ENCODE measurements at regions not wholly inside any gene's neighbourhood (a gene's known extent, or its start where the extent isn't known, plus 50 kb on each side); places are given as distances from the start of the nearest gene placed in this dataset.
A peak's percentile ranks its signal among the peaks of the same experiment; 100 is the strongest.

GRCh38 chr4:116603096-116603495 is 482.3 kb downstream of the TRAM1L1 start:
- Histone ChIP-seq H3K4me3 (no peak overlapping the region), H3K9me3 (no peaks in the 10 kb centered on the region), H3K36me3 (no peaks in the 10 kb centered on the region), H3K4me1 (no peaks in the 10 kb centered on the region), H3K27ac (no peak overlapping the region), H3K27me3 (no peaks in the 10 kb centered on the region)
- intact Hi-C loops (cut with DNase I; ENCODE audit: low total_unique reads) = no loop called here
- TF ChIP-seq POLR2A (IDR thresholded peaks at IDR 0.05) (no peak), CTCF (IDR thresholded peaks at IDR 0.05) (no peak)
- no peak for DNase-seq

GRCh38 chr4:116599859-116600258 is 485.5 kb downstream of the TRAM1L1 start:
- H3K27ac ChIP-seq = no peak overlapping the region
- no peaks in the 10 kb centered on the region for H3K4me1 ChIP-seq
- no peaks in the 10 kb centered on the region for H3K9me3 ChIP-seq
- H3K36me3 ChIP-seq = no peaks in the 10 kb centered on the region
- intact Hi-C loops (cut with DNase I; ENCODE audit: low total_unique reads) = no loop called here
- TF ChIP-seq CTCF (IDR thresholded peaks at IDR 0.05) = no peak
- no peak for TF ChIP-seq POLR2A (IDR thresholded peaks at IDR 0.05)
- H3K4me3 ChIP-seq = no peak overlapping the region
- no peak for DNase-seq
- H3K27me3 ChIP-seq = no peaks in the 10 kb centered on the region

- H3K27me3 ChIP-seq = no peaks in the 10 kb centered on the region
- no peak overlapping the region for H3K4me3 ChIP-seq
- H3K9me3 ChIP-seq = no peaks in the 10 kb centered on the region
- TF ChIP-seq CTCF (IDR thresholded peaks at IDR 0.05) (no peak), POLR2A (IDR thresholded peaks at IDR 0.05) (no peak)
- no peak overlapping the region for H3K27ac ChIP-seq
- peak in 1 of 2 donors; percentile 10 for DNase-seq
- no peaks in the 10 kb centered on the region for H3K36me3 ChIP-seq
- intact Hi-C loops (cut with DNase I; ENCODE audit: low total_unique reads) = no loop called here
- no peaks in the 10 kb centered on the region for H3K4me1 ChIP-seq
Measured at GRCh38 chr4:116598980-116599789, 486.2 kb downstream of the TRAM1L1 start.

GRCh38 chr4:116598155-116598979 is 487.0 kb downstream of the TRAM1L1 start:
- TF ChIP-seq CTCF (IDR thresholded peaks at IDR 0.05) (no peak), POLR2A (IDR thresholded peaks at IDR 0.05) (no peak)
- Histone ChIP-seq H3K27ac (no peak overlapping the region), H3K4me3 (no peak overlapping the region), H3K36me3 (no peaks in the 10 kb centered on the region), H3K9me3 (no peaks in the 10 kb centered on the region), H3K4me1 (no peaks in the 10 kb centered on the region), H3K27me3 (no peaks in the 10 kb centered on the region)
- intact Hi-C loops (cut with DNase I; ENCODE audit: low total_unique reads) = no loop called here
- no peak for DNase-seq

- Histone ChIP-seq H3K9me3 (no peaks in the 10 kb centered on the region), H3K27me3 (no peaks in the 10 kb centered on the region), H3K36me3 (no peaks in the 10 kb centered on the region), H3K4me3 (no peak overlapping the region), H3K27ac (no peak overlapping the region), H3K4me1 (no peaks in the 10 kb centered on the region)
- DNase-seq = no peak
- intact Hi-C loops (cut with DNase I; ENCODE audit: low total_unique reads) = no loop called here
- TF ChIP-seq POLR2A (IDR thresholded peaks at IDR 0.05) (no peak), CTCF (IDR thresholded peaks at IDR 0.05) (no peak)
Measured at GRCh38 chr4:116590648-116591047, 494.7 kb downstream of the TRAM1L1 start.
